Bronchial epithelial cell (primary cell): ENCODE measurements at regions not wholly inside any gene's neighbourhood (a gene's known extent, or its start where the extent isn't known, plus 50 kb on each side); places are given as distances from the start of the nearest gene placed in this dataset.
A peak's percentile ranks its signal among the peaks of the same experiment; 100 is the strongest.

Experiments
- DNase-seq: peaks from one replicate; pipeline ENCODE4 v3.0.0-alpha.2; 2010; ENCODE audit warnings: low read depth
- FAIRE-seq: peaks from 2 replicates; lab custom pipeline; 2011; peaks lifted over from hg19 to GRCh38; lab: Jason Lieb, UNC
- H3K27me3 ChIP-seq: 2 replicates; pipeline ENCODE4 v1.5.1; 2011; ENCODE audit warnings: low read length; ENCODE audit not compliant: control insufficient read depth, insufficient read depth
- H3K36me3 ChIP-seq: 2 replicates; pipeline ENCODE4 v1.5.1; 2011; ENCODE audit warnings: low read length; ENCODE audit not compliant: control insufficient read depth, insufficient read depth
- H3K4me3 ChIP-seq: 2 replicates; pipeline ENCODE4 v1.5.1; 2011; ENCODE audit warnings: mild to moderate bottlenecking, low read depth, low read length, control low read depth
- CTCF ChIP-seq: IDR thresholded peaks from 2 replicates; pipeline ENCODE4 v1.5.1; 2011; ENCODE audit warnings: mild to moderate bottlenecking, moderate library complexity, low read length, control low read depth, inconsistent platforms; ENCODE audit not compliant: insufficient read depth, severe bottlenecking

GRCh38 chr13:108402850-108403249, 133.3 kb downstream of the TNFSF13B start:
- FAIRE-seq = no peak
- no peak for TF ChIP-seq CTCF

DNA sequence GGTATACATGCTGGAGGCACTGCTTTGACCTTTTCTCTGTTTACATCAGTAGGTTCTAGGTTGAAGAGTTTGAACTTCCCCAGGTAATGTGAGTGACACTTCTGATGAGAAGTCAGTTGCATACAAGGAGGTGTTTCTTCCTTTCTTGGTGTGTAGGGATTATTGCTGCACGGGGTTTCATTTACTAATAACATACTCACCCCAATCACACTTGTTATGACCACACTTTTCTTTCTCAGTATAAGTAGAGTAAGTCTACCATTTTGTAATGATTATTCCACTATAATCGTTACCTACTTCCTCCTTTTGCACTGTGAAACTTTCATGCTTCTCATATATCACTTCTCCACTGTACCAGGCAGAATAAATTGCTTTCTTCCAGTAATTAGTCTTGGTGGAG, 138.0 kb downstream of the TNFSF13B start:
- no peaks in the 10 kb centered on the region for H3K27me3 ChIP-seq
- DNase-seq (no peak), FAIRE-seq (no peak)
- no peaks in the 10 kb centered on the region for H3K36me3 ChIP-seq
- no peak overlapping the region for H3K4me3 ChIP-seq
- no peak for TF ChIP-seq CTCF

More at GRCh38 chr13:108402850-108403249, 133.3 kb downstream of the TNFSF13B start:
- Histone ChIP-seq H3K36me3 (no peaks in the 10 kb centered on the region), H3K4me3 (no peak overlapping the region), H3K27me3 (no peaks in the 10 kb centered on the region)
- DNase-seq = no peak

DNA sequence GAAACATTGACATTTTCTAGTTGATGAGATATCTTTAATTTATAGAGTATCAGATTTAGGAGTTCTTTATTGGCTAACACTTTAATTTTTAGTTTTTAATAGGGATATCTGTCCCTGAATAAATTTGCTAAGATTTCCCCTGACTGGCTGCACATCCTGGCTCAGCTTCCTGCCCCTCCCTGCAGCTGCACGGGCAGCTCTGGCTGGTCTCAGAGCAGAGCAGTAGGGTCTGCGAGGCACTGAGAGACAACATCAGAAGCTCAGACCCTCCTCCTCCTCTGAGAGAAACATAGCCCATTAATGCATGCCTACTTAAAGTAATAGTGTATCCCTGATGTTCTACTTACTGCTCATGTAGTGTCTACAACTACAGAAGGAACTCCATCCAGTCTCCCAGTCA, 139.2 kb downstream of the TNFSF13B start:
- Histone ChIP-seq H3K27me3 (no peaks in the 10 kb centered on the region), H3K4me3 (no peak overlapping the region), H3K36me3 (no peaks in the 10 kb centered on the region)
- FAIRE-seq = no peak
- TF ChIP-seq CTCF = no peak
- no peak for DNase-seq

DNA sequence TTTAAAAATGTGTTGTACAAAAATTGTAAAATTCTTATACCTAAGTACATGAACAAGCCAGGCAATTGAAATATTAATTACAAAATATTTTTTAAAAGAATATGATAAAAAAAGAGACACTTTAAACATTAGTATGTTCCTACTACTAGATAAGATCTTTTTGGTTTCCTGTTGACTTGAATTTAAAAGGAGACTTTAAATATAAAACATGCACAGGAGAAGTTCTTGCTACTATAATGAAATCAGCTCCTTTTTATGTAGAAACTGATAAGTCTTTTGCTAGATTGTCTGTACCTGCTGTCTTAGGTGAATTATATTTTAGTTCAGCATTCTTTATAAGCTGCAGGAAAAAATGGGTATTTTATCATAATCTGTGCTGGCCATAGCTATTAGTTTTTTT, 140.2 kb downstream of the TNFSF13B start:
- FAIRE-seq (no peak), DNase-seq (no peak)
- Histone ChIP-seq H3K4me3 (no peak overlapping the region), H3K36me3 (no peaks in the 10 kb centered on the region), H3K27me3 (no peaks in the 10 kb centered on the region)
- no peak for TF ChIP-seq CTCF

GRCh38 chr13:108419768-108420167, 150.2 kb downstream of the TNFSF13B start:
- no peak for DNase-seq
- no peaks in the 10 kb centered on the region for H3K27me3 ChIP-seq
- no peaks in the 10 kb centered on the region for H3K36me3 ChIP-seq
- peak; percentile 64 for FAIRE-seq
- no peak overlapping the region for H3K4me3 ChIP-seq
- TF ChIP-seq CTCF = no peak

DNA sequence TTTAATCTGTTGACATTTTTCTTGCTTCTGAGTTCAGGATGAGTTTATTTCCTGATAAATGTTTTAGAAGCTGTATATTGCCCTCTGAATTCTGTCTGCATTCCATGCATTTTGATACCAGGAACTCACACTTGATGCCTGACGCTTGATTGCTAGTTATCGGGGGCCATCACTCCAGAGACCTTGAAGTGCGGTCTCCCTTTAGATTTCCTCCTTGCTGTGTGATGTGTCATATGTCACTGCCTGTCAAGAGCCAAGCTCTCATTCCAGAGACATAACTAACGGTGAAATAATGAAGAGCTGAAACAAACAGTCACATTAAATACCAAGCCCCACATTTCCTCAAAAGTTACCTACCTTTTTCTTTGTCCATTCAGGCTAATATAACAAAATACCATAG, 155.5 kb downstream of the TNFSF13B start:
- no peaks in the 10 kb centered on the region for H3K27me3 ChIP-seq
- no peak overlapping the region for H3K4me3 ChIP-seq
- DNase-seq (peak; percentile 8), FAIRE-seq (no peak)
- no peaks in the 10 kb centered on the region for H3K36me3 ChIP-seq
- TF ChIP-seq CTCF = no peak
